HepG2 (cell line): ENCODE measurements at regions not wholly inside any gene's neighbourhood (a gene's known extent, or its start where the extent isn't known, plus 50 kb on each side); places are given as distances from the start of the nearest gene placed in this dataset.

Experiments
- ATAC-seq: fragments of 200-7000 bp; cut with Tn5 transposase; 3 replicates; pipeline ENCODE4 v1.9.1; 2020; ENCODE audit warnings: mild to moderate bottlenecking, moderate library complexity
- BruUV-seq: library from RNA; stranded (reverse); fragments of 400-500 nt; replicated peaks from 2 replicates; lab custom pipeline; 2021; lab: Mats Ljungman, UMichigan
- CTCF ChIA-PET: fragments of 300-600 bp; formaldehyde crosslinking; extraction: SDS; loops from one replicate; lab custom pipeline; 2021; ENCODE audit warnings: low total read pairs, inconsistent platforms, low intra/inter-chr PET ratio; lab: Yijun Ruan, JAX
- POLR2A ChIA-PET: fragments of 350-600 bp; sonication (Branson Sonifier 250); formaldehyde crosslinking; loops from one replicate; lab custom pipeline; 2020; ENCODE audit warnings: antibody characterized with exemption, inconsistent platforms; lab: Yijun Ruan, JAX
- DNase-seq: peaks from one replicate; pipeline ENCODE4 v3.0.0-alpha.2; 2015; ENCODE audit warnings: low spot score
- FAIRE-seq: peaks from 3 replicates; lab custom pipeline; 2011; peaks lifted over from hg19 to GRCh38; lab: Jason Lieb, UNC
- H2AFZ ChIP-seq: one replicate; pipeline ENCODE4 v1.6.1; 2011; ENCODE audit warnings: low read length, inconsistent platforms
- H3K27ac ChIP-seq: fragments of 300-600 bp; 3 replicates; pipeline ENCODE4 v1.8.0; 2011; ENCODE audit warnings: mixed run types, mild to moderate bottlenecking, mixed read lengths, low read length, inconsistent platforms; ENCODE audit not compliant: insufficient read depth; ENCODE audit errors: extremely low read length
- H3K27me3 ChIP-seq, 2 experiments: fragments of 200-600 bp in 1 of 2; 2 replicates in 1 of 2; 3 replicates in 1 of 2; pipeline versions ENCODE4 v1.6.0 to v1.8.0; 2011; ENCODE audit warnings: low read length in 2 of 2, mild to moderate bottlenecking in 2 of 2, moderate library complexity in 2 of 2, inconsistent platforms in 1 of 2; ENCODE audit not compliant: insufficient read depth in 2 of 2, control insufficient read depth in 1 of 2
- H3K36me3 ChIP-seq, 2 experiments: fragments of 200-600 bp in 1 of 2; replicated peaks in 1 of 2; 2 replicates in 1 of 2; 3 replicates in 1 of 2; pipeline versions ENCODE4 v1.5.1 to v1.8.0; 2011; ENCODE audit warnings: low read length in 2 of 2, inconsistent platforms in 1 of 2; ENCODE audit not compliant: insufficient read depth in 2 of 2, control insufficient read depth in 1 of 2
- H3K4me1 ChIP-seq: 2 replicates; pipeline ENCODE4 v1.5.1; 2012; ENCODE audit warnings: low read length, inconsistent platforms; ENCODE audit not compliant: insufficient read depth
- H3K4me2 ChIP-seq: 2 replicates; pipeline ENCODE4 v1.6.0; 2011; ENCODE audit warnings: low read depth, low read length, inconsistent platforms
- H3K4me3 ChIP-seq, 3 experiments: fragments of 200-600 bp in 1 of 3; sonication (generic), shearing (Covaris generic) in 1 of 3; replicated peaks in 1 of 3; 2 replicates each; pipeline ENCODE4 v1.5.1; 2011 to 2016; ENCODE audit warnings: low read length in 3 of 3, inconsistent platforms in 2 of 3, low read depth in 2 of 3, mild to moderate bottlenecking in 2 of 3, control low read depth in 1 of 3, mixed read lengths in 1 of 3; ENCODE audit not compliant: insufficient read depth in 1 of 3
- H3K79me2 ChIP-seq: one replicate; pipeline ENCODE4 v1.6.1; 2011; ENCODE audit warnings: low read length, inconsistent platforms; ENCODE audit not compliant: insufficient read depth
- H3K9ac ChIP-seq: 2 replicates; pipeline ENCODE4 v1.6.0; 2011; ENCODE audit warnings: mild to moderate bottlenecking, low read depth, low read length, inconsistent platforms; ENCODE audit not compliant: insufficient read depth
- H3K9me3 ChIP-seq: 2 replicates; pipeline ENCODE4 v1.5.1; 2012; ENCODE audit warnings: mild to moderate bottlenecking, low read length
- H4K20me1 ChIP-seq: 2 replicates; pipeline ENCODE4 v1.6.0; 2011; ENCODE audit warnings: inconsistent platforms, mild to moderate bottlenecking, low read length, moderate library complexity; ENCODE audit not compliant: insufficient read depth
- ARNT ChIP-seq: fragments of 450-650 bp; IDR thresholded peaks from 2 replicates; pipeline ENCODE4 v1.6.1; 2017
- CAMTA2 ChIP-seq: sonication (generic); formaldehyde crosslinking; IDR thresholded peaks from 2 replicates; pipeline ENCODE4 v1.4.0; 2020; ENCODE audit warnings: mild to moderate bottlenecking, missing genetic modification reagents, borderline replicate concordance
- CENPX ChIP-seq: sonication (generic); formaldehyde crosslinking; IDR thresholded peaks from 2 replicates; pipeline ENCODE4 v1.9.0; 2021; ENCODE audit warnings: mild to moderate bottlenecking, missing genetic modification reagents, moderate library complexity
- FOXA3 ChIP-seq: IDR thresholded peaks from 2 replicates; pipeline ENCODE4 v1.6.1; 2016; ENCODE audit warnings: missing genetic modification reagents, missing compliant biosample characterization
- HNF4G ChIP-seq, 2 experiments: sonication (generic) in 1 of 2; formaldehyde crosslinking in 1 of 2; IDR thresholded peaks; 2 replicates each; pipeline versions ENCODE4 v1.4.0 to v1.6.1; 2011 to 2020; ENCODE audit warnings: borderline replicate concordance in 2 of 2, low read depth in 2 of 2, mild to moderate bottlenecking in 2 of 2, low read length in 1 of 2, missing genetic modification reagents in 1 of 2, moderate library complexity in 1 of 2
- MAFF ChIP-seq: IDR thresholded peaks from 2 replicates; pipeline ENCODE4 v1.6.1; 2011; ENCODE audit warnings: low read depth, low read length, improper control_type of control experiment
- MAFK ChIP-seq, 2 experiments: IDR thresholded peaks in 1 of 2; conservative IDR thresholded peaks in 1 of 2; 2 replicates each; pipeline ENCODE4 v1.6.1; 2011; ENCODE audit warnings: improper control_type of control experiment in 2 of 2, low read length in 2 of 2
- MBD4 ChIP-seq: IDR thresholded peaks from 2 replicates; pipeline ENCODE4 v1.6.1; 2012; ENCODE audit warnings: low read length, inconsistent platforms, borderline replicate concordance
- NFIC ChIP-seq: IDR thresholded peaks from 2 replicates; pipeline ENCODE4 v1.6.1; 2012; ENCODE audit warnings: mild to moderate bottlenecking, low read length, inconsistent platforms
- SPEN ChIP-seq: sonication (generic); formaldehyde crosslinking; IDR thresholded peaks from 2 replicates; pipeline ENCODE4 v1.5.1; 2020; ENCODE audit warnings: low read depth, mild to moderate bottlenecking, missing genetic modification reagents
- THYN1 ChIP-seq: sonication (generic); formaldehyde crosslinking; IDR thresholded peaks from 2 replicates; pipeline ENCODE4 v1.8.1; 2023; ENCODE audit warnings: low read depth, mild to moderate bottlenecking, moderate library complexity, missing genetic modification reagents, borderline replicate concordance
- ZNF709 ChIP-seq: sonication (generic); formaldehyde crosslinking; IDR thresholded peaks from 2 replicates; pipeline ENCODE4 v1.5.0; 2020; ENCODE audit warnings: mild to moderate bottlenecking, missing genetic modification reagents
- ZNF737 ChIP-seq: sonication (generic); formaldehyde crosslinking; IDR thresholded peaks from 2 replicates; pipeline ENCODE4 v1.5.0; 2020; ENCODE audit warnings: missing genetic modification reagents, mild to moderate bottlenecking, borderline replicate concordance
- WGBS: methylation state at CpG from one replicate; pipeline ENCODE4 v1.1.6; 2017; ENCODE audit warnings: low lambda C conversion rate; 5-methylcytosine and 5-hydroxymethylcytosine counted together
- in situ Hi-C: cut with HindIII; loops from 2 replicates; pipeline ENCODE4 v1.10.0; 2017; ENCODE audit warnings: low pct_unique_long_range_greater_than_20kb; ENCODE audit not compliant: extremely low pct_ligation_motif_present
- intact Hi-C: fragments of 100-400 bp; cut with micrococcal nuclease; formaldehyde crosslinking; loops from one replicate; pipeline ENCODE4 v1.10.0; 2022; ENCODE audit not compliant: unreplicated experiment
- TF ChIP-seq, protein P1 (sequence below): IDR thresholded peaks from 2 replicates; pipeline ENCODE4 v1.4.0; 2020; ENCODE audit warnings: mild to moderate bottlenecking, missing genetic modification reagents
- TF ChIP-seq, protein P2 (sequence below): conservative IDR thresholded peaks from 2 replicates; pipeline ENCODE4 v1.6.1; 2018; ENCODE audit warnings: missing genetic modification reagents

DNA sequence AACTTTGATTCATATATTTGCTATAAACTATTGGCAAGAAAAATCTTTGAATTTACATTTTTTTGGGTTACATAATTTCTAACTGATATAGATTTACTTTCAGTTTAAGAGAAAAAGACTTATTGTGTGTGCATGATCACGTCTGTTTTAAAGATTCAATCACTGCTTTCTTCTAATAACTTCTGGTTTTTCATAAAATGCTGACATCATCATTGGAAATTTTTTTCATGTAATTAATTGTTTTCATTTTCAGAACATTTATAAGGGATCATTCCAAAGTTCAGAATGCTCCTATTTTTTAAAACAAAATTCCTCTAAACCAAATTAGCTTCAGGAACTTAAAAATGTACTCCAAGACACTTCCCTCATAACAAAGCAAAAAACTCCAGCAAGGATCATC, 500.7 kb upstream of the GBE1 start:
- FAIRE-seq: no peak
- intact Hi-C loops: no loop called here
- ChIA-PET POLR2A (no interaction called here), CTCF (no interaction called here)
- Histone ChIP-seq H3K9ac (no peak overlapping the region), H3K79me2 (no peaks in the 10 kb centered on the region), H3K4me2 (no peak overlapping the region), H4K20me1 (no peaks in the 10 kb centered on the region), H3K4me1 (peaks cover 28% of the 10 kb centered on the region), H3K9me3 (no peaks in the 10 kb centered on the region), H3K4me3 (no peak overlapping the region), H3K27me3 (no peaks in the 10 kb centered on the region), H3K27ac (no peak overlapping the region), H2AFZ (no peak overlapping the region), H3K36me3 (no peaks in the 10 kb centered on the region)
- no peak for ATAC-seq
- DNase-seq: no peak
- 43% methylated on average over 1 of the region's 1 CpG for WGBS
- no TSS peak for BruUV-seq
- peak; percentile 80 to 94 for TF ChIP-seq MAFK (conservative IDR thresholded peaks at IDR 0.05 in 1 of 2, IDR thresholded peaks at IDR 0.05 in 1 of 2; ENCODE audit: low read length in 2 of 2)
- TF ChIP-seq ZNF737 (CRISPR knock-in tag): no peak
- peak; percentile 74 for TF ChIP-seq MAFF
- no peak for TF ChIP-seq ARNT
- in situ Hi-C loops: no loop called here

DNA sequence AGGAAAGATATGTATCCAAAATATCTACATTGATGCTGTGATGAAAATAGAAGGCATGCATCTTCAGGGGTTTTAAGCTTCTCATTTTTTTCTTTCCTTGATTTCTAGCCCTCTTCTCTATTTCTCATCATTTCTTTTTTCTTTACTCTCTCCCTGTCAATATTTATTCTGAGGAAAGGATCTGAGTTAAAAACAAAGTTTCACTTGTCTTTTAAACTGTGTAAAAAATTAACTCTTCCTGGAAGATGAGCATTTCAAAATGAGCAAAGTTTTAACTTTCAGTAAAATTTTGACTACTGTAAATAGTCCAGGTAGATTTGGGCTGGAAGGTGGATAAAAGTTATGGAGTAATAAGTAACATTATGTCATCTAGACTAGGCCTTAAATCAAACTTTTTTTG, 500.2 kb upstream of the GBE1 start:
- ChIA-PET CTCF (no interaction called here), POLR2A (no interaction called here)
- Histone ChIP-seq H3K9ac (no peak overlapping the region), H2AFZ (no peak overlapping the region), H3K79me2 (no peaks in the 10 kb centered on the region), H3K4me1 (peaks cover 28% of the 10 kb centered on the region), H3K36me3 (no peaks in the 10 kb centered on the region), H3K27me3 (no peaks in the 10 kb centered on the region), H4K20me1 (no peaks in the 10 kb centered on the region), H3K9me3 (no peaks in the 10 kb centered on the region), H3K27ac (no peak overlapping the region), H3K4me3 (no peak overlapping the region), H3K4me2 (peak overlapping the region; percentile 7)
- in situ Hi-C loops: no loop called here
- no peak for ATAC-seq
- FAIRE-seq: no peak
- DNase-seq: no peak
- intact Hi-C loops: no loop called here
- BruUV-seq: no TSS peak
- no peak for TF ChIP-seq MBD4
- no peak for TF ChIP-seq SPEN (CRISPR knock-in tag)
- TF ChIP-seq, protein P1, sequence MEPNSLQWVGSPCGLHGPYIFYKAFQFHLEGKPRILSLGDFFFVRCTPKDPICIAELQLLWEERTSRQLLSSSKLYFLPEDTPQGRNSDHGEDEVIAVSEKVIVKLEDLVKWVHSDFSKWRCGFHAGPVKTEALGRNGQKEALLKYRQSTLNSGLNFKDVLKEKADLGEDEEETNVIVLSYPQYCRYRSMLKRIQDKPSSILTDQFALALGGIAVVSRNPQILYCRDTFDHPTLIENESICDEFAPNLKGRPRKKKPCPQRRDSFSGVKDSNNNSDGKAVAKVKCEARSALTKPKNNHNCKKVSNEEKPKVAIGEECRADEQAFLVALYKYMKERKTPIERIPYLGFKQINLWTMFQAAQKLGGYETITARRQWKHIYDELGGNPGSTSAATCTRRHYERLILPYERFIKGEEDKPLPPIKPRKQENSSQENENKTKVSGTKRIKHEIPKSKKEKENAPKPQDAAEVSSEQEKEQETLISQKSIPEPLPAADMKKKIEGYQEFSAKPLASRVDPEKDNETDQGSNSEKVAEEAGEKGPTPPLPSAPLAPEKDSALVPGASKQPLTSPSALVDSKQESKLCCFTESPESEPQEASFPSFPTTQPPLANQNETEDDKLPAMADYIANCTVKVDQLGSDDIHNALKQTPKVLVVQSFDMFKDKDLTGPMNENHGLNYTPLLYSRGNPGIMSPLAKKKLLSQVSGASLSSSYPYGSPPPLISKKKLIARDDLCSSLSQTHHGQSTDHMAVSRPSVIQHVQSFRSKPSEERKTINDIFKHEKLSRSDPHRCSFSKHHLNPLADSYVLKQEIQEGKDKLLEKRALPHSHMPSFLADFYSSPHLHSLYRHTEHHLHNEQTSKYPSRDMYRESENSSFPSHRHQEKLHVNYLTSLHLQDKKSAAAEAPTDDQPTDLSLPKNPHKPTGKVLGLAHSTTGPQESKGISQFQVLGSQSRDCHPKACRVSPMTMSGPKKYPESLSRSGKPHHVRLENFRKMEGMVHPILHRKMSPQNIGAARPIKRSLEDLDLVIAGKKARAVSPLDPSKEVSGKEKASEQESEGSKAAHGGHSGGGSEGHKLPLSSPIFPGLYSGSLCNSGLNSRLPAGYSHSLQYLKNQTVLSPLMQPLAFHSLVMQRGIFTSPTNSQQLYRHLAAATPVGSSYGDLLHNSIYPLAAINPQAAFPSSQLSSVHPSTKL: no peak
- no peak for TF ChIP-seq CENPX (CRISPR knock-in tag)
- no peak for TF ChIP-seq CAMTA2 (CRISPR knock-in tag)
- no peak for TF ChIP-seq HNF4G (IDR thresholded peaks at IDR 0.05; ENCODE audit: borderline replicate concordance, low read depth, low read length)
- TF ChIP-seq HNF4G (CRISPR knock-in tag; IDR thresholded peaks at IDR 0.05; ENCODE audit: borderline replicate concordance, low read depth): no peak
- TF ChIP-seq, protein P2, sequence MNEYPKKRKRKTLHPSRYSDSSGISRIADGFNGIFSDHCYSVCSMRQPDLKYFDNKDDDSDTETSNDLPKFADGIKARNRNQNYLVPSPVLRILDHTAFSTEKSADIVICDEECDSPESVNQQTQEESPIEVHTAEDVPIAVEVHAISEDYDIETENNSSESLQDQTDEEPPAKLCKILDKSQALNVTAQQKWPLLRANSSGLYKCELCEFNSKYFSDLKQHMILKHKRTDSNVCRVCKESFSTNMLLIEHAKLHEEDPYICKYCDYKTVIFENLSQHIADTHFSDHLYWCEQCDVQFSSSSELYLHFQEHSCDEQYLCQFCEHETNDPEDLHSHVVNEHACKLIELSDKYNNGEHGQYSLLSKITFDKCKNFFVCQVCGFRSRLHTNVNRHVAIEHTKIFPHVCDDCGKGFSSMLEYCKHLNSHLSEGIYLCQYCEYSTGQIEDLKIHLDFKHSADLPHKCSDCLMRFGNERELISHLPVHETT: no peak
- 0 out of 2 replicates have a peak, but pooled peaks have one; percentile 19 for TF ChIP-seq NFIC
- TF ChIP-seq ZNF709: no peak
- TF ChIP-seq THYN1 (CRISPR knock-in tag): no peak
- TF ChIP-seq FOXA3 (CRISPR knock-in tag): peak; percentile 32; the same call in 1 of the 2 replicates
